Prostate gland (tissue), 2 donors: ENCODE measurements at regions not wholly inside any gene's neighbourhood (a gene's known extent, or its start where the extent isn't known, plus 50 kb on each side); places are given as distances from the start of the nearest gene placed in this dataset.
A peak's percentile ranks its signal among the peaks of the same experiment; 100 is the strongest.

Experiments
- DNase-seq: peaks from one replicate; pipeline ENCODE4 v3.0.0-alpha.2; 2019; ENCODE audit warnings: low spot score
- H3K27ac ChIP-seq, 2 donors: fragments of 200-600 bp; sonication (generic); 2 replicates each; pipeline ENCODE4 v1.5.1; 2017 to 2019
- H3K27me3 ChIP-seq: fragments of 200-600 bp; sonication (generic); replicated peaks from 2 replicates; pipeline ENCODE4 v1.5.1; 2019; ENCODE audit not compliant: insufficient read depth
- H3K36me3 ChIP-seq, 2 donors: fragments of 200-600 bp; sonication (generic); 1 replicate in 1 of 2; 2 replicates in 1 of 2; pipeline versions ENCODE4 v1.5.1 to v1.8.1; 2017 to 2019
- H3K4me1 ChIP-seq: fragments of 200-600 bp; sonication (generic); replicated peaks from 2 replicates; pipeline ENCODE4 v1.5.1; 2019
- H3K4me3 ChIP-seq, 2 donors: fragments of 200-600 bp; sonication (generic); 2 replicates each; pipeline ENCODE4 v1.5.1; 2017 to 2019
- H3K9me3 ChIP-seq: fragments of 200-600 bp; sonication (generic); 2 replicates; pipeline ENCODE4 v1.5.1; 2017
- CTCF ChIP-seq, 4 experiments: fragments of 200-600 bp in 2 of 4; fragments of 450-650 bp in 2 of 4; sonication (generic) in 2 of 4; IDR thresholded peaks; 1 replicate in 3 of 4; 2 replicates in 1 of 4; pipeline ENCODE4 v1.5.1; 2016 to 2019; ENCODE audit warnings: antibody characterized with exemption in 4 of 4, mild to moderate bottlenecking in 2 of 4, moderate library complexity in 2 of 4
- POLR2A ChIP-seq: fragments of 450-650 bp; IDR thresholded peaks from one replicate; pipeline ENCODE4 v1.6.1; 2016; ENCODE audit warnings: antibody characterized with exemption, mild to moderate bottlenecking
- POLR2AphosphoS5 ChIP-seq: sonication (generic); formaldehyde crosslinking; IDR thresholded peaks from one replicate; pipeline ENCODE4 v1.6.1; 2017; ENCODE audit warnings: antibody characterized with exemption
- WGBS: methylation state at CpG from one replicate; pipeline ENCODE4 v1.1.5; 2018; 5-methylcytosine and 5-hydroxymethylcytosine counted together
- intact Hi-C: fragments of 100-400 bp; cut with DNase I; formaldehyde crosslinking; loops from one replicate; pipeline ENCODE4 v1.14.2; 2022

- intact Hi-C loops, result no loop called here
- H3K4me1 ChIP-seq, result no peaks in the 10 kb centered on the region
- H3K27me3 ChIP-seq, result no peaks in the 10 kb centered on the region
- TF ChIP-seq POLR2A, result no peak
- TF ChIP-seq CTCF (IDR thresholded peaks at IDR 0.05), result no peak
- TF ChIP-seq POLR2AphosphoS5, result no peak
- WGBS, result 88% methylated on average over 18 of the region's 18 CpGs
- DNase-seq, result no peak
- H3K4me3 ChIP-seq, result no peak overlapping the region
- no peaks in the 10 kb centered on the region for H3K36me3 ChIP-seq
- H3K9me3 ChIP-seq, result no peaks in the 10 kb centered on the region
- peak overlapping the region in 1 of 2 donors; percentile 96 for H3K27ac ChIP-seq
Observed at GRCh38 chr12:25384038-25384892, 133.5 kb upstream of the KRAS start.

GRCh38 chr12:25382311-25383106 lies 131.8 kb upstream of the KRAS start:
- H3K27me3 ChIP-seq, result no peaks in the 10 kb centered on the region
- no peaks in the 10 kb centered on the region for H3K4me1 ChIP-seq
- no peak overlapping the region for H3K4me3 ChIP-seq
- H3K27ac ChIP-seq, result no peak overlapping the region
- no peaks in the 10 kb centered on the region for H3K9me3 ChIP-seq
- no peak for DNase-seq
- intact Hi-C loops, result no loop called here
- no peak for TF ChIP-seq POLR2AphosphoS5
- no peak for TF ChIP-seq CTCF (IDR thresholded peaks at IDR 0.05)
- no peak for TF ChIP-seq POLR2A
- WGBS, result 79% methylated on average over 7 of the region's 7 CpGs
- H3K36me3 ChIP-seq, result no peaks in the 10 kb centered on the region

GRCh38 chr12:25377469-25378177 lies 126.9 kb upstream of the KRAS start:
- Histone ChIP-seq H3K27me3 (no peaks in the 10 kb centered on the region), H3K36me3 (no peaks in the 10 kb centered on the region), H3K4me1 (no peaks in the 10 kb centered on the region), H3K9me3 (no peaks in the 10 kb centered on the region), H3K4me3 (no peak overlapping the region), H3K27ac (no peak overlapping the region)
- no peak for DNase-seq
- intact Hi-C loops, result no loop called here
- 67% methylated on average over 5 of the region's 5 CpGs for WGBS
- no peak for TF ChIP-seq POLR2AphosphoS5
- TF ChIP-seq POLR2A, result no peak
- no peak for TF ChIP-seq CTCF (IDR thresholded peaks at IDR 0.05)

- no peaks in the 10 kb centered on the region for H3K36me3 ChIP-seq
- TF ChIP-seq CTCF (IDR thresholded peaks at IDR 0.05) (no peak), POLR2A (no peak), POLR2AphosphoS5 (no peak)
- H3K27me3 ChIP-seq, result no peaks in the 10 kb centered on the region
- intact Hi-C loops, result no loop called here
- H3K27ac ChIP-seq, result no peak overlapping the region
- DNase-seq, result no peak
- H3K9me3 ChIP-seq, result no peaks in the 10 kb centered on the region
- H3K4me3 ChIP-seq, result no peak overlapping the region
- no peaks in the 10 kb centered on the region for H3K4me1 ChIP-seq
- 94% methylated on average over 4 of the region's 4 CpGs for WGBS
Observed at GRCh38 chr12:25376985-25377384, 126.3 kb upstream of the KRAS start.
